Stimulated activated CD4-positive, alpha-beta T cell treated with anti-CD3 and anti-CD28 coated beads, Interleukin-4, amount 100 ng/mL, for 4 hours (primary cell): ENCODE measurements at regions not wholly inside any gene's neighbourhood (a gene's known extent, or its start where the extent isn't known, plus 50 kb on each side); places are given as distances from the start of the nearest gene placed in this dataset.

Experiments
- DNase-seq, 2 experiments: peaks; one replicate each; pipeline ENCODE4 v3.0.0-alpha.2; 2020

DNA sequence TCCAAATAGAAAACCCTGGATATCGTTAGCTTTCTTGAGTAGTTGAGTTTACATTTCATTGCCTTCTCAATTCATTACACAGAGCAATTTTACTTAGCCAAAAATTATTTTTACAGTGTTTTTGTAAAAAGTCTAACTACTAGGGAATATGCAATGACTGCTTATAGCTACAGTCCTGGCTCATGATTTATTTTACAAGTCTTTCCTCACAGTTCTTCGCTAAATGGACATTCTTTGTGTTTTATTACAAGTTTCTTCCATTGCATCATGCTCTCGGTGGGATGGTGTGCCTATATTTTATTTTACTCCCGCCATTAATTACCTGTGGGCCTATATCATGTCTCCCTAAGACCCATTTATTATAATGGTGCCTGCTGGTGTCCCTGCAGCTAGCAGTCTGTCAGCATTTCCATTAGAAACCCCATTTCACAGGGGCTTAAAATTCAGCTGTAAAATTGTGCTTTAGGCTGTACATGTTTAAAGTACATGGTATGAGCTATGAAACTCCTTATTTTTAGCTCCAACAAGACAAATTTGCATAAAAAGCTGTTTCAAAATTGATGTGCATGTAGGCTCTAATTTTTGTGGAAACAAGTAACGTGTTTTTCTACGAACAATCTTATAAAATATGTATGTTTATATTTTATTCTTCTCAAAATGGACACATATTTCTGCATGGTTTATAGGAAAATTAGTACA is 227.4 kb downstream of the SLC7A11 start:
- no peak for DNase-seq

GRCh38 chr4:138013625-138014024 is 228.5 kb downstream of the SLC7A11 start:
- no peak for DNase-seq

DNA sequence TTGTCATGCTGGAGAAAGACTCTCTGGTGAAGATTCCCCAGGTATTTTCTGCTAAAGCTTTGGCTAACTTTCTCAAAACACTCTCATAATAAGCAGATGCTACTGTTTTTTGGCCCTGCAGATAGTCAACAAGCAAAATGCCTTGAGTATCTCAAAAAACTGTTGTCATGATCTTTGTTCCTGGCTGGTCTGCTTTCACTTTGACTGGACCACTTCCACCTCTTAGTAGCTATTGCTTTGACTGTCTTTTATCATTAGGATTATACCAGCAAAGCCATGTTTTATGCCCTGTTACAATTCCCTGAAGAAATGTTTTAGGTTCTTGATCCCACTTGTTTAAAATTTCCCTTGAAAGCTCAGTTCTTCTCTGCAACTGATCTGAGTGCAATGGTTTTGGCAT is 231.5 kb downstream of the SLC7A11 start:
- no peak for DNase-seq

DNA sequence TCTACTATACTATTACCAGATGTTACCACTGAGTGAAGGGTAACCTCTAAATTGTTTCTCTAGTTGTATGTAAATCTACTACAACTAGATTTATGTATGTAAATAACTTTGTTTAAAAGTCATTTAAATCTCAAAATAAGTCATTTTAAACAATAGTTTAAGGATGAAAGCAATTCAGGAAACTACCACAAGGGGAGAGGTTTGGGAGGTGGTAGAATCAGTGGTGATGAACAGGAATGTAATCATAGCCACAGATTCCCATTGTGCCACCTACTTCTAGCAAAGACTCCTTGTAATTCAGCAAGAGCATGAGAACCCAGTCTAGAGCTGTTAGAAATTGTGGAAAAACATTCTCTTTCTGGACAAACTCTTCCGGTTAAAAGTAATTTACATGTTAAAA is 234.6 kb downstream of the SLC7A11 start:
- DNase-seq: no peak

- DNase-seq: no peak
These were observed 236.7 kb downstream of the SLC7A11 start for GRCh38 chr4:138005486-138005885.

DNA sequence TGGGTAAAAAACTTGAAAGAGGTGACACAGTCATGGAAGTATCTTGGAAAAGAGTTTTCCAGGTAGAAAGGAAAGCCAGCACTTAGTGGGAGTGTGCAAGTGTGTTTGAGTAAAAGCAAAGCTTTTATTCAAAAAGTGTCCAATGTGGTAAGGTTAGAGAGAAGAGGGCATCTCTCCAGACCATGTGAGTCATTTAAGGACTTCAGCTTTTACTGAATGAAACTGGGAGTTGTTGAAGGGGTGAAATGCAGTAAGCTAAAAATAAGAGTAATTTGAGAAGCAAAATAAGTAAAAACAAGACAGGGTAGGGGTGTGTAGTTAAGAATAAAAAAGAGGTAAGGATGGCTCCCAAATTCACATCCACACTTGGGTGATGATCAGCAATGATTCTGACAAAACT is 238.9 kb downstream of the SLC7A11 start:
- no peak for DNase-seq

DNA sequence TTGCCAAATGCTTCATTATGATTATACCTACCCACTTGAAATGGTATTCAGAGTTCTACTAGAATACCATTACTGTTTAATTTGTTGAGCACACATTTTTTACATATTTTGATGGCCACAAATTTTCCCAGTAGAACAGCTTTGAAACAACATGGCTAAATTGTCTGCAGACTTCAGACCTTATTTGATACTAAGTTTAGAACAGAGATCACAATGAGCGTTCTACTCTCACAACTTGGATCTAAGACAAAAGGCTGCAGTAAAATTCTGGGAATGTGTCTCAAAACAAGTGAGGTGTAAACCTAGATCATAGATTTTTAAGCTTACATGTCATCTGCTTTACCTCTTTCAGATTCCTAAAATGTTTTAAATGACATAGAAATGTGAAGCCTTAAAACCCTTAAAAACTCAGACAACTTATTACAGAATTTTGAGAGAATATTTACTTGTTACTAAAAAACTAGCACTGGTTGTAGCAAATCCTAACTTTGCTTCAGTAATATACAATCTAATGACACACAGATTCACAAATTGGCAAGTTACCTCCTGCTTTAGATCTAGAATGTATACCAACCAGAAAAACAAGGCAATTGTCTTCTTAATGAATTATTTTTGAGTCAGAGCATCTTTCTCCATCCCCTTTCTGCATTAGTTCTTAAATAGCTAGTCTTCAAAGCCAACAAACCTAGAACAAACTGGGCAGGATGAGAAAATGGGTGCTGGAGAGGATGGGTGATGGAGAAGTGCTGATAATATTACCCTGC is 243.3 kb downstream of the SLC7A11 start:
- no peak for DNase-seq

DNA sequence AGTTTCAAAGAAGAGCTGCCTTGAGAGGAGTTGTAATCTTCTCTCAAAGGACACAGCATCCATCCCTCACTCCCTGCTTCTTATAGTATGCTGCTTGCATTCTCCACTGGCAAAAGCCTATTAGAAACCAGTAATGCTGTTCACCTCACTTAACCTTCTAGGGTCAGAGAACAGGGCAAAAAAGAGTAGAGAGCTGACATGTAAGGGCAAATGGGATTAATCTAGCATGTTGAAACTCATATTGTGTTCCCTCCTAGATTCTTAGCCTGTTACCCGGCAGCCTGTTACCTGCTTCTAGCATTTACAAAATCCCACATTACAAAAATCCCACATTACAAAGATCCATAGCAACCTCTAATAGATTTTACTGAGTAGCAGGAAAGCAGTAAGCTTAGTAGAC is 244.7 kb downstream of the SLC7A11 start:
- no peak for DNase-seq

DNA sequence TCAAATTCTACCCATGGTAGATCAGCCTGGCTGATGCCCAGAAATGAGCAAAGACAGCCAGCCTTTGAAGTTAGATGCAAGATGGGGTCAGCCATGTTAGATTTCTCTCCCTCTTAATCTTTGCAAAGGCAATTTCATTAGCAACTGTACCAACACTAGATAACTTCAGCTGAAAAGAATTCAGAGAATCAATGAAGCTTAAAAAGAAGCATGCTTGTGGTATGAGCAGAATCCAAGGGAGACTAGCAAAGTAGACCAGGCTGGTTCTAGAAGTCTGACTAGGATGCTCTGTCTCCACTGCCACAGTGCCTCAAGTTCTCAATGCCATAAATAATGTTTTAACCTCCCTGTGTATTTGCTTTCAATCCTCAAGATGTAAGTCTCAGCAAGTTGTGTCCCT is 247.3 kb downstream of the SLC7A11 start:
- DNase-seq: no peak

DNA sequence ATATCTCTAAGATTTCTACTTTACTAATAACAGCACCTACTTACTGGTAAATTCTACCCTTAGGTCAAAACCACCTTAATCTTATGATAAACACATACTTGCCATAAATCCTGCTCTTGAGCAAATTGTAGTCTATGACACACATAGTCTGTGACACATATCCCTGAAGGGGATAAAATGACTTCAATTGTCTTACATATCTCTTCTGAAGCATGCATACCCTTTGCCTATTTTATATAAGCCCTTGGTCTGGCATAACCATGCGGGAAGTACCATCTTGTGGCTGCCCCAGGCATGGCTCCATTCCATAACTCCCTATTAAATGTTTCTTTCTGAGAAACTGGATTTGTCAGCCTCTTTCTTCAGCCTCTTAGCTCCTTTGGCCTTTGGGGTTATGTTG is 248.9 kb downstream of the SLC7A11 start:
- no peak for DNase-seq

- DNase-seq: no peak
These were observed 260.9 kb downstream of the SLC7A11 start for GRCh38 chr4:137981277-137981676.

GRCh38 chr4:137980641-137981040 is 261.5 kb downstream of the SLC7A11 start:
- no peak for DNase-seq

DNA sequence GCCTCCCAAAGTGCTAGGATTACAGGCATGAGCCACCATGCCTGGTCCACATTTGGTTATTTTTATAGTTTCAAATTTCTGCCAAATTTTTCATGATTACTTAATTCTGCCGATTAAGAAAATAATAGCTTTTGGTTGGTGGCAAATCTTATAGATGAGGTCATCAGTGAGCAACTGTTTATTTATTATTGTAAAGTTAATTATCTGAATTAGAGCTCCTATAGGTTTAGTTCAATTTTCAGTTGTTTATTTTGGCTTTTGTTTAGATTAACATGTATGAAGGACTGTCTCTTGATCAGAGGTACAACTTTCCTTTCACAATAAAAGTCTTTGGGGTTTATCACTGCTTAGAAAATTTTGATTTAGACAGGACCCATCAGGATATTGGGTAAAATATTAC is 262.2 kb downstream of the SLC7A11 start:
- no peak for DNase-seq

DNA sequence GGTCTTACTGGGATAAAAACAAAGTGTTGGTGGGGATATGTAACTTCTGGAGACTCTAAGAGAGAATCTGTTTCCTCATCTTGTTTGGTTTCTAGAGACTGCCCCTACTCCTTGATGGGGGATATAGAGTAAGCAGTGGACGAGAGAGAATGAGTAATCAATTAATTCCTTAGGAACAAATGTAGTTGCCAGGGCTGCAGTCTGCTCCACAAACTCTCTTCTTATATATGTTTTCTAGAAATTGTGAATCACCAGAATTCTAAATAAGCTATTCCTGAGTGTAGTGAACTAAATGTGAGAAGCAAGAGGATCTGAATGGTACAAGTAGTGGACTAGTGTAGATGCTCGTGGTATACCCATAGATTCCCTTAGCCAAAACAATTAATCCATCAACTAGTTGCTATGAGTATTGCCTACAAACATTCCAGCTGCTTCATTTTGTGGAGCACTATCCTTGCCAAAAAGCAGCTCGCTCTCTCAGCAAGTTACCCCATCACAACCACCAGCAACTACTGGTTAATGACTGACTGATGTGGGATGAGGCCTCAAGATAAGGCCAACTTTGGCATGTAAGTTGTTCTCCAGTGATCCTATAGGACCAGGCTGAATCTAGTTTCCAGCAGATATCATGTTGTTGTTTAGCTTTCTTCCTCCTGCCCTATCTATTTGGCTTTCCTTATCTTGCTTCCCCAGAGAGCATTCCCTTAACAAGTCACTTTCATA is 273.0 kb downstream of the SLC7A11 start:
- DNase-seq: no peak

DNA sequence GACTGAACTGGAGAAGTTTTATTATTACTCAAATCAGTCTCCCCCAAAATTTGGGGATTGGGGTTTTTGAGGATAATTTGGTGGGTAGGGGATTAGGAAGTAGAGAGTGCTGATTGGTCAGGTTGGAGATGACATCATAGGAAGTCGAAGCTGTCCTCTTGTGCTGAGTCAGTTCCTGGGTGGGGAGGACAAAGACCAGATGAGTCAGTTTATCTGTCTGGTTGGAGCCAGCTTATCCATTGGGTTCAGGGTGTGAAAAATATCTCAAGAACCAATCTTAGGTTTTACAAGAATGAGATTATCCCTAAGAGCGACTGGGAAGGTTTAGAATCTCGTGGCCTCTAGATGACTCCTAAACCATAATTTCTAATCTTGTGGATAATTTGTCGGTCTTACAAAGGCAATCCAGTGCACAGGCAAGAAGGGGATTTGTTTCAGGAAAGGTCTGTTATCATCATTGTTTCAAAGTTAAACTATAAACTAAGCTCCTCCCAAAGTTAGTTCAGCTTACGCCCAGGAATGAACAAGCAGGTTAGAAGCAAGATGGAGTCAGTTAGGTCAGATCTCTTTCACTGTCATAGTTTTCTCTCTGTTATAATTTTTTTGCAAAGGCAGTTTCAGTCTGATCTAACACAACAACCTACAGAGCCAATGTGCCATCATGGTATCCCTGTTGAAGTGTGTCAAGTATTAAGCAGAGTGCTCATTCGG is 274.5 kb downstream of the SLC7A11 start:
- DNase-seq: no peak

DNA sequence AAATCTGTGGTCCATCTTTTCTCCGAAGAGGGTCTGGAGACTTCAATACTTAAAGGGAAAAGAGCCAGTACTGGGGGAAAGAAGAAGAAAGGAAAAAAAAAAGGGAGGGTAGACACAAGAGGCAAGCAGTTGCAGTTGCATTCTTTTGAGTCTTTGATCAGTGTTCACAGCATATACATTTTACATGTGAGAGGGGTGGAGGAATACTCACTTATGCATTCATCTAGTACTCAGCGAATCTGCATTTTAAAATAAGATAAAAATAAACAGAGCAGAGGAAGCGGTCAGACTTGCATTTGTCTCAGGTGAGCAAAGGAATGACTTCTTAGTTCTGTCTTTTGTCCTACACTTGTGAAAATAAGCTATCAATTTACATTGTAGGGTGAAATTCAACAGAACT is 275.6 kb downstream of the SLC7A11 start:
- no peak for DNase-seq

- DNase-seq: no peak
These were observed 281.1 kb downstream of the SLC7A11 start for GRCh38 chr4:137961051-137961438.

DNA sequence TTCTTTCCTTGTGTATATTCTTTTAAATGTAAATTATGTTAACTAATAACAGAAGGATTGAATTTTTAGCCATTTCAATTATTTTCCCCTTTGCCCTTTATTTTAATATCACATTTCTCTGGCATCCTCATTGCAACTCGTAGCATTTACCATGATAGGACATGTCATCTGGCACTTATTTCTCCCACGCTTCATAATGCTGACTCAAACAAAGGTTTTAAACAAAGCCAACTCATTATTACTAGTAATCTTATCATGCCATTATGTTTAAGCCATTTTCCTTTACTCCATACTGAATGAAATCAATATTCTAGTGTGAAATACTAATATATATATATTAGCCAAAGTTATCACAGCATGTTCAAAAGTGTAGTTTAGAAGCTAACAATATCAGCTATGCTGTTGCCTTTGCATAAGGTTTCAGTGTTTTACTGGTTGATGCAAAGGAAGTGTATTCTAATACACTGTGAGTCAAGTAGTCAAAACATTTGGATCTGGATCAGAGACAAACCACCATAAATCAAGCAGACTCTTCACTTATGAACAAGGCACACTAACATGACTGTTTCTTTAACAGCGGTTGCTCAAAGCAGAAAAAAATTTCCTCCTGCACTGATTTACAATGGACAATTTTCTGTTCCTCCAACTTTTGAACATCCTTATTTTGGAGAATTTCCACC is 281.6 kb downstream of the SLC7A11 start:
- no peak for DNase-seq

DNA sequence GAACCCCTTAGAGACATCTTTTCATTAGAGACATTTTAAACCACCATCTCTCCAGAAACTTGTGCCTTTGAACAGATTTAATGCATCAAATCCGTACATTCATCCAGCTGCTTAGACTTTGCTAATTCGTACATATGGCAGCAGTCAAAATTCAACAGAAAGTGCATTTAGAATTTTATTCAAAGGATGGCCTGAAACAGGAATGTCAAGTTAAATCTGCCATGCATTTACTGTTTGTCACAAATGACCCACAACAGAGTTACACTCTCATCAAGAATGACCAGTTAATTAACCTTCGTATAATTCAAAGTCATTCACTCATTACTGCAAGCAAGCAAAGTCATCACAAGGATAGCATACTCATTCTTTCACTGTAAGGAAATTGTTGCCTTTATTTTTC is 284.3 kb downstream of the SLC7A11 start:
- DNase-seq: no peak

DNA sequence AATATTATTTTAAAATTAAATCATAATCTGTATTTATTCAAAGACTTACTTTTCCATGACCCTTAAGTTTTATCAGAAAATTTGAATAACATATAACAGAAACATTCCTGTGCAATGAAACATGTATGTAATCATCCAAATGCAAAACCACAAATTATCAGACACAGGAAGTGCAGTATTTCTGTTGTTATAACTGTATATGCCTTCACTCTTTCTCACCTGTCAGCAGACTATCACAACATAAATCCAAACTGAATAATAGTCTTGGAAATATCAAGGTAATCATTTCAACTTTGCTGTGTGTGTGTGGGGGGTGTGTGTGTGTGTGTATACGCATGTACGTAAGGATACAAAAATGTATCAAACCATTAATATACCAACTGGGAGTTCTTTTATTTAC is 285.9 kb downstream of the SLC7A11 start:
- DNase-seq: no peak

- no peak for DNase-seq
These were observed 286.6 kb downstream of the SLC7A11 start for GRCh38 chr4:137955595-137955994.

DNA sequence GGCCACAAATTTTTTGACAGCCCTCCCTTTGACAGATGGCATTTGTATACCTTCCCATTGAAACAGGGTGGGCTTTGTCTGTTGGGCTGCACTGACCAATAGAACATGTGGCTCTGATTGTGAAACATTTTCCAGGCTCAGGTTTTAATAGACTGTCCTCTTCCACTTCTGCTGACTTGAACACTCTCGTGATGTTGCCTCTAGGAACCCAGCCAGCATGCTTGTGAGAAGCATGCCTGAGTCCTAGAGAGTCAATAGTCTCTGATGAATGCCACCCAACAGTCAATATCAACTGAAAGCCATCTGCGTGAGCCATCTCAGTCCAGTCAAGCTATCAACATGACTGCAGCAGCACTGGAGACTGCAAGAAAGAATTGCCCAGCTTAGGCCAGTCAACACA is 290.0 kb downstream of the SLC7A11 start:
- no peak for DNase-seq

- no peak for DNase-seq
These were observed 291.9 kb downstream of the SLC7A11 start for GRCh38 chr4:137950286-137950685.
